HL-60 (cell line): ENCODE measurements at regions not wholly inside any gene's neighbourhood (a gene's known extent, or its start where the extent isn't known, plus 50 kb on each side); places are given as distances from the start of the nearest gene placed in this dataset.
"Not testable (repeated sequence)": the region's sequence is repeated elsewhere in the genome, so short reads cannot be mapped to it uniquely, and the experiment has no call there.

Experiments
- DNase-seq, 2 experiments: peaks; one replicate each; pipeline ENCODE4 v3.0.0-alpha.2; 2010 to 2020; ENCODE audit warnings: low read depth in 1 of 2, low spot score in 1 of 2
- H3K27ac ChIP-seq: fragments of 250-450 bp; sonication (Bioruptor Pico); replicated peaks from 2 replicates; pipeline ENCODE4 v1.5.1; 2020; ENCODE audit warnings: mild to moderate bottlenecking, moderate library complexity
- H3K27me3 ChIP-seq: fragments of 250-450 bp; sonication (Bioruptor Pico); 2 replicates; pipeline ENCODE4 v1.5.1; 2021; ENCODE audit warnings: mild to moderate bottlenecking, moderate library complexity; ENCODE audit not compliant: insufficient read depth, poor library complexity, severe bottlenecking
- H3K4me3 ChIP-seq: replicated peaks from 2 replicates; pipeline ENCODE4 v1.5.1; 2011; ENCODE audit warnings: mild to moderate bottlenecking, control low read depth, low read length; ENCODE audit not compliant: insufficient read depth
- CTCF ChIP-seq: IDR thresholded peaks from one replicate; pipeline ENCODE4 v1.5.1; 2011; ENCODE audit warnings: low read length, control low read depth, inconsistent platforms; ENCODE audit not compliant: insufficient read depth
- GABPA ChIP-seq: IDR thresholded peaks from 2 replicates; pipeline ENCODE4 v1.6.1; 2012; ENCODE audit warnings: low read depth
- POLR2AphosphoS5 ChIP-seq: IDR thresholded peaks from 2 replicates; pipeline ENCODE4 v1.6.1; 2012; ENCODE audit warnings: low read depth
- REST ChIP-seq: IDR thresholded peaks from 2 replicates; pipeline ENCODE4 v1.6.1; 2012; ENCODE audit warnings: low read depth; ENCODE audit not compliant: insufficient replicate concordance
- SPI1 ChIP-seq: IDR thresholded peaks from 2 replicates; pipeline ENCODE4 v1.6.1; 2012; ENCODE audit warnings: low read depth, mild to moderate bottlenecking, borderline replicate concordance

GRCh38 chr9:90502134-90502533, 140.5 kb downstream of the DIRAS2 start:
- no peak for DNase-seq
- Histone ChIP-seq H3K27me3 (no peaks in the 10 kb centered on the region), H3K4me3 (no peak overlapping the region), H3K27ac (no peak overlapping the region)
- no peak for TF ChIP-seq POLR2AphosphoS5
- no peak for TF ChIP-seq CTCF
- no peak for TF ChIP-seq SPI1
- no peak for TF ChIP-seq GABPA
- no peak for TF ChIP-seq REST

DNA sequence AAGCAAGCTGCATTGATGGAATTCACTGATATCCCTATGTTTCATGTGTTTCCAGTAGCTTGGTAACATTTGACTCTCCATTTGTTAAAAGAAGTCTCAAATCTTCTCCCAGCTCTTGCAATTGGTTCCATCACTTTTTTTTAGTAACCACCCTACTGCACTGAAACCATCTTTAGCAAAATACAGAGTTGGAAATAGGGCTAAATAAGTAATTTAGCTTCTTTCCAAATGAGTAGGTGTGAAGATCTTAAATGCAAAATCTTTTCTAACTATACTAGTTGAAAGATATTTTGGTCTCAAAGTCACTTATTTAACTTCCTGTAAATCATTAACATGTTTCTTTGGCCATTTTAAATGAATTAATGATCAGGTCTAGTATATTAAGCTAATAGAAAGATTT, 138.1 kb downstream of the DIRAS2 start:
- no peak for DNase-seq
- Histone ChIP-seq H3K27ac (no peak overlapping the region), H3K27me3 (peaks cover 2% of the 10 kb centered on the region), H3K4me3 (no peak overlapping the region)
- no peak for TF ChIP-seq SPI1
- TF ChIP-seq CTCF = no peak
- TF ChIP-seq GABPA = no peak
- no peak for TF ChIP-seq REST

DNA sequence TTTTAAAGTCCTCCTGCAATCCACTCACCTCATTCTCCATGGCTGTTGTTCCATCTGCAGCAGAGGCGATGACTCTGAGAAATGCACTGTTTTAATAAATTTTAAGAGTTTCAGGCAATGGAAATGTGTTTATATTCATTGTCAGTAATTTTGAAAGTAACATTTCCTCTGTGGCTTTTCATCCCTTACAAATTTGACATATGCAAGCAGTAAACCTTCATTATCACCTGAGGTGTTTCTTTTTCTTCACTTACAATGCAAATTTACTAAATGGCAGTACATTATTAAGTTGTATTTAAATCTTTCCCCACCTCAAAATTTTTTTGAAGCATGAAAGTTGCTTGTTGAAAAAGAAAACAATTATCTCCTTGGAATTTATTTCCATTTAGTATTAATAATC, 136.9 kb downstream of the DIRAS2 start:
- TF ChIP-seq GABPA (no peak), POLR2AphosphoS5 (no peak), REST (no peak), SPI1 (no peak), CTCF (no peak)
- Histone ChIP-seq H3K4me3 (no peak overlapping the region), H3K27ac (no peak overlapping the region), H3K27me3 (peaks cover 2% of the 10 kb centered on the region)
- no peak for DNase-seq

DNA sequence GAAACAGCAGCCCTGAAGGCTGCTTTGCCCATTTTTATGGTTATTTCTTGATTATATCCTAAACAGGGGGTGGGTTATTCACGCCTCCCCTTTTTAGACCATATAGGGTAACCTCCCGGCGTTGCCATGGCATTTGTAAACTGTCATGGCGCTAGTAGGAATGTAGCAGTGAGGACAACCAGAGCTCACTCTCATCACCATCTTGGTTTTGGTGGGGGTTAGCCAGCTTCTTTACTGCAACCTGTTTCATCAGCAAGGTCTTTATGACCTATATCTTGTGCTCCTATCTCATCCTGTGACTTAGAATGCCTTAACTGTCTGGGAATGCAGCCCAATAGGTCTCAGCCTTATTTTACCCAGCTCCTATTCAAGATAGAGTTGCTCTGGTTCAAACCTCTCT, 136.2 kb downstream of the DIRAS2 start:
- not testable (repeated sequence) for H3K4me3 ChIP-seq, H3K27ac ChIP-seq, DNase-seq, H3K27me3 ChIP-seq
